ENCODE measurements at regions not wholly inside any gene's neighbourhood (a gene's known extent, or its start where the extent isn't known, plus 50 kb on each side); places are given as distances from the start of the nearest gene placed in this dataset.
"Not testable (repeated sequence)": the region's sequence is repeated elsewhere in the genome, so short reads cannot be mapped to it uniquely, and the experiment has no call there.

- DNase-seq (ENCODE audit: low spot score), result not testable (repeated sequence)
Measured at GRCh38 chr4:59511809-59512208, 1688.3 kb upstream of the ADGRL3 start.

- DNase-seq (ENCODE audit: low spot score), result no peak
Measured at GRCh38 chr4:59517007-59517406, 1683.1 kb upstream of the ADGRL3 start.

GRCh38 chr4:59518005-59518823 is 1681.9 kb upstream of the ADGRL3 start:
- DNase-seq (ENCODE audit: low spot score), result no peak

- DNase-seq (ENCODE audit: low spot score), result no peak
Measured at GRCh38 chr4:59525885-59526284, 1674.2 kb upstream of the ADGRL3 start.

- DNase-seq (ENCODE audit: low spot score), result no peak
Measured at GRCh38 chr4:59535541-59535940, 1664.6 kb upstream of the ADGRL3 start.

GRCh38 chr4:59536428-59536827 is 1663.7 kb upstream of the ADGRL3 start:
- no peak for DNase-seq (ENCODE audit: low spot score)

- no peak for DNase-seq (ENCODE audit: low spot score)
Measured at GRCh38 chr4:59537246-59537886, 1662.8 kb upstream of the ADGRL3 start.

- no peak for DNase-seq (ENCODE audit: low spot score)
Measured at GRCh38 chr4:59539401-59539800, 1660.7 kb upstream of the ADGRL3 start.

GRCh38 chr4:59540311-59540710 is 1659.8 kb upstream of the ADGRL3 start:
- DNase-seq (ENCODE audit: low spot score), result no peak

GRCh38 chr4:59553063-59553720 is 1646.9 kb upstream of the ADGRL3 start:
- DNase-seq (ENCODE audit: low spot score), result no peak

- DNase-seq (ENCODE audit: low spot score), result no peak
Measured at GRCh38 chr4:59553721-59554091, 1646.4 kb upstream of the ADGRL3 start.

GRCh38 chr4:59556191-59556590 is 1643.9 kb upstream of the ADGRL3 start:
- peak; percentile 24 for DNase-seq (ENCODE audit: low spot score)

- not testable (repeated sequence) for DNase-seq (ENCODE audit: low spot score)
Measured at GRCh38 chr4:59560141-59560648, 1639.9 kb upstream of the ADGRL3 start.

GRCh38 chr4:59565836-59566235 is 1634.3 kb upstream of the ADGRL3 start:
- DNase-seq (ENCODE audit: low spot score), result no peak

- DNase-seq (ENCODE audit: low spot score), result no peak
Measured at GRCh38 chr4:59570860-59571476, 1629.2 kb upstream of the ADGRL3 start.

GRCh38 chr4:59571805-59572430 is 1628.2 kb upstream of the ADGRL3 start:
- DNase-seq (ENCODE audit: low spot score), result no peak

GRCh38 chr4:59583845-59584568 is 1616.1 kb upstream of the ADGRL3 start:
- no peak for DNase-seq (ENCODE audit: low spot score)

- peak; percentile 93 for DNase-seq (ENCODE audit: low spot score)
Measured at GRCh38 chr4:59597536-59598329, 1602.4 kb upstream of the ADGRL3 start.

- no peak for DNase-seq (ENCODE audit: low spot score)
Measured at GRCh38 chr4:59598330-59598618, 1601.9 kb upstream of the ADGRL3 start.

- no peak for DNase-seq (ENCODE audit: low spot score)
Measured at GRCh38 chr4:59608466-59608865, 1591.7 kb upstream of the ADGRL3 start.

- DNase-seq (ENCODE audit: low spot score), result no peak
Measured at GRCh38 chr4:59612235-59612634, 1587.9 kb upstream of the ADGRL3 start.
